WTC11 (cell line): ENCODE measurements at regions not wholly inside any gene's neighbourhood (a gene's known extent, or its start where the extent isn't known, plus 50 kb on each side); places are given as distances from the start of the nearest gene placed in this dataset.

Experiments
- ATAC-seq: fragments of 200-7000 bp; cut with Tn5 transposase; 2 replicates; pipeline ENCODE4 v1.10.0; 2021; ENCODE audit warnings: mild to moderate bottlenecking, moderate library complexity
- CTCF ChIA-PET: fragments of 300-600 bp; sonication (Branson Sonifier 250); formaldehyde crosslinking; loops from one replicate; lab custom pipeline; 2021; ENCODE audit warnings: antibody characterized with exemption; lab: Charles Lee
- POLR2A ChIA-PET: fragments of 350-600 bp; sonication (Branson Sonifier 250); formaldehyde crosslinking; loops from one replicate; lab custom pipeline; 2021; ENCODE audit warnings: antibody characterized with exemption; lab: Charles Lee
- DNase-seq: peaks from one replicate; pipeline ENCODE4 v3.0.0; 2021; ENCODE audit warnings: low spot score
- H3K27ac Mint-ChIP-seq: 2 replicates; pipeline ENCODE4 v1.8.0; 2021; ENCODE audit warnings: mixed read lengths
- H3K27me3 Mint-ChIP-seq: 2 replicates; pipeline ENCODE4 v1.8.0; 2021; ENCODE audit warnings: low read depth, mild to moderate bottlenecking, moderate library complexity, mixed read lengths
- H3K36me3 Mint-ChIP-seq: 2 replicates; pipeline ENCODE4 v1.8.0; 2021; ENCODE audit warnings: mixed read lengths
- H3K4me1 Mint-ChIP-seq: 2 replicates; pipeline ENCODE4 v1.8.0; 2022; ENCODE audit warnings: mixed read lengths
- H3K4me3 Mint-ChIP-seq: 2 replicates; pipeline ENCODE4 v1.8.0; 2021; ENCODE audit warnings: mild to moderate bottlenecking, moderate library complexity, mixed read lengths
- H3K9me3 Mint-ChIP-seq: 2 replicates; pipeline ENCODE4 v1.8.0; 2021; ENCODE audit warnings: mixed read lengths
- E2F4 ChIP-seq: sonication (generic); formaldehyde crosslinking; IDR thresholded peaks from 2 replicates; pipeline ENCODE4 v1.8.1; 2022; ENCODE audit warnings: low read depth, mild to moderate bottlenecking, moderate library complexity, missing genetic modification reagents, borderline replicate concordance
- ESRRA ChIP-seq: sonication (generic); formaldehyde crosslinking; IDR thresholded peaks from 2 replicates; pipeline ENCODE4 v1.8.1; 2022; ENCODE audit warnings: mild to moderate bottlenecking, missing genetic modification reagents, borderline replicate concordance
- ETV6 ChIP-seq: sonication (generic); formaldehyde crosslinking; IDR thresholded peaks from 2 replicates; pipeline ENCODE4 v1.8.1; 2022; ENCODE audit warnings: mild to moderate bottlenecking, missing genetic modification reagents
- NFATC4 ChIP-seq: fragments of 250-450 bp; sonication (Bioruptor Pico); IDR thresholded peaks from 2 replicates; pipeline ENCODE4 v1.9.0; 2021; ENCODE audit warnings: mild to moderate bottlenecking
- NFE2L1 ChIP-seq: sonication (generic); formaldehyde crosslinking; IDR thresholded peaks from 2 replicates; pipeline ENCODE4 v1.8.1; 2023; ENCODE audit warnings: missing genetic modification reagents
- NR1H2 ChIP-seq: sonication (generic); formaldehyde crosslinking; IDR thresholded peaks from 2 replicates; pipeline ENCODE4 v1.9.0; 2021; ENCODE audit warnings: mild to moderate bottlenecking, moderate library complexity, missing genetic modification reagents
- PREB ChIP-seq: sonication (generic); formaldehyde crosslinking; IDR thresholded peaks from 2 replicates; pipeline ENCODE4 v1.8.1; 2022; ENCODE audit warnings: mild to moderate bottlenecking, missing genetic modification reagents, moderate library complexity, borderline replicate concordance
- SOX15 ChIP-seq: fragments of 250-450 bp; sonication (Bioruptor Pico); IDR thresholded peaks from 2 replicates; pipeline ENCODE4 v1.9.0; 2021; ENCODE audit warnings: mild to moderate bottlenecking
- SP1 ChIP-seq: sonication (generic); formaldehyde crosslinking; conservative IDR thresholded peaks from 2 replicates; pipeline ENCODE4 v1.8.1; 2022; ENCODE audit warnings: missing genetic modification reagents
- TCF7 ChIP-seq: sonication (generic); formaldehyde crosslinking; IDR thresholded peaks from 2 replicates; pipeline ENCODE4 v1.8.0; 2022; ENCODE audit warnings: mild to moderate bottlenecking, low read depth, missing genetic modification reagents, moderate library complexity
- TEAD1 ChIP-seq: sonication (generic); formaldehyde crosslinking; IDR thresholded peaks from 2 replicates; pipeline ENCODE4 v1.8.0; 2022; ENCODE audit warnings: mild to moderate bottlenecking, missing genetic modification reagents
- TP53 ChIP-seq: sonication (generic); formaldehyde crosslinking; IDR thresholded peaks from 2 replicates; pipeline ENCODE4 v1.8.1; 2023; ENCODE audit warnings: mild to moderate bottlenecking, missing genetic modification reagents
- ZNF396 ChIP-seq: fragments of 250-450 bp; sonication (Bioruptor Pico); IDR thresholded peaks from 2 replicates; pipeline ENCODE4 v1.8.0; 2021; ENCODE audit warnings: mild to moderate bottlenecking, moderate library complexity, borderline replicate concordance
- ZNF512 ChIP-seq: sonication (generic); formaldehyde crosslinking; IDR thresholded peaks from 2 replicates; pipeline ENCODE4 v1.8.1; 2022; ENCODE audit warnings: missing genetic modification reagents, borderline replicate concordance
- ZSCAN18 ChIP-seq: fragments of 250-450 bp; sonication (Bioruptor Pico); IDR thresholded peaks from 2 replicates; pipeline ENCODE4 v2.1.2; 2022; ENCODE audit warnings: mild to moderate bottlenecking, moderate library complexity
- TF ChIP-seq, protein P1 (sequence below): sonication (generic); formaldehyde crosslinking; IDR thresholded peaks from 2 replicates; pipeline ENCODE4 v1.8.0; 2023; ENCODE audit warnings: mild to moderate bottlenecking, missing genetic modification reagents
- TF ChIP-seq, protein P2 (sequence below): sonication (generic); formaldehyde crosslinking; IDR thresholded peaks from 2 replicates; pipeline ENCODE4 v1.8.0; 2023; ENCODE audit warnings: missing genetic modification reagents, mild to moderate bottlenecking, borderline replicate concordance

GRCh38 chr5:10034001-10034400 is 215.7 kb downstream of the ATPSCKMT start:
- POLR2A ChIA-PET = interaction anchor here (0.8 kb wide), 1 partner anchor 168 kb away, joined by 3 read pairs; no protein-coding TSS in a partner anchor
- CTCF ChIA-PET = no interaction called here

More at GRCh38 chr5:10034001-10034400, 215.7 kb downstream of the ATPSCKMT start:
- H3K4me3 Mint-ChIP-seq = no peak overlapping the region
- no peaks in the 10 kb centered on the region for H3K27me3 Mint-ChIP-seq
- peaks cover 30% of the 10 kb centered on the region for H3K9me3 Mint-ChIP-seq
- DNase-seq (no peak), ATAC-seq (no peak)
- TF ChIP-seq ZNF396 (CRISPR knock-in tag) (no peak), NR1H2 (CRISPR knock-in tag) (no peak), SP1 (CRISPR knock-in tag) (no peak), NFE2L1 (no peak), NFATC4 (CRISPR knock-in tag) (no peak), SOX15 (CRISPR knock-in tag) (no peak), ETV6 (no peak), PREB (CRISPR knock-in tag) (no peak), E2F4 (no peak), ESRRA (CRISPR knock-in tag) (no peak), TCF7 (CRISPR knock-in tag) (no peak), TP53 (CRISPR knock-in tag) (no peak), TEAD1 (CRISPR knock-in tag) (no peak), ZSCAN18 (CRISPR knock-in tag) (no peak), ZNF512 (CRISPR knock-in tag) (no peak)
- TF ChIP-seq, protein P1, sequence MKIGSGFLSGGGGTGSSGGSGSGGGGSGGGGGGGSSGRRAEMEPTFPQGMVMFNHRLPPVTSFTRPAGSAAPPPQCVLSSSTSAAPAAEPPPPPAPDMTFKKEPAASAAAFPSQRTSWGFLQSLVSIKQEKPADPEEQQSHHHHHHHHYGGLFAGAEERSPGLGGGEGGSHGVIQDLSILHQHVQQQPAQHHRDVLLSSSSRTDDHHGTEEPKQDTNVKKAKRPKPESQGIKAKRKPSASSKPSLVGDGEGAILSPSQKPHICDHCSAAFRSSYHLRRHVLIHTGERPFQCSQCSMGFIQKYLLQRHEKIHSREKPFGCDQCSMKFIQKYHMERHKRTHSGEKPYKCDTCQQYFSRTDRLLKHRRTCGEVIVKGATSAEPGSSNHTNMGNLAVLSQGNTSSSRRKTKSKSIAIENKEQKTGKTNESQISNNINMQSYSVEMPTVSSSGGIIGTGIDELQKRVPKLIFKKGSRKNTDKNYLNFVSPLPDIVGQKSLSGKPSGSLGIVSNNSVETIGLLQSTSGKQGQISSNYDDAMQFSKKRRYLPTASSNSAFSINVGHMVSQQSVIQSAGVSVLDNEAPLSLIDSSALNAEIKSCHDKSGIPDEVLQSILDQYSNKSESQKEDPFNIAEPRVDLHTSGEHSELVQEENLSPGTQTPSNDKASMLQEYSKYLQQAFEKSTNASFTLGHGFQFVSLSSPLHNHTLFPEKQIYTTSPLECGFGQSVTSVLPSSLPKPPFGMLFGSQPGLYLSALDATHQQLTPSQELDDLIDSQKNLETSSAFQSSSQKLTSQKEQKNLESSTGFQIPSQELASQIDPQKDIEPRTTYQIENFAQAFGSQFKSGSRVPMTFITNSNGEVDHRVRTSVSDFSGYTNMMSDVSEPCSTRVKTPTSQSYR = no peak
- TF ChIP-seq, protein P2, sequence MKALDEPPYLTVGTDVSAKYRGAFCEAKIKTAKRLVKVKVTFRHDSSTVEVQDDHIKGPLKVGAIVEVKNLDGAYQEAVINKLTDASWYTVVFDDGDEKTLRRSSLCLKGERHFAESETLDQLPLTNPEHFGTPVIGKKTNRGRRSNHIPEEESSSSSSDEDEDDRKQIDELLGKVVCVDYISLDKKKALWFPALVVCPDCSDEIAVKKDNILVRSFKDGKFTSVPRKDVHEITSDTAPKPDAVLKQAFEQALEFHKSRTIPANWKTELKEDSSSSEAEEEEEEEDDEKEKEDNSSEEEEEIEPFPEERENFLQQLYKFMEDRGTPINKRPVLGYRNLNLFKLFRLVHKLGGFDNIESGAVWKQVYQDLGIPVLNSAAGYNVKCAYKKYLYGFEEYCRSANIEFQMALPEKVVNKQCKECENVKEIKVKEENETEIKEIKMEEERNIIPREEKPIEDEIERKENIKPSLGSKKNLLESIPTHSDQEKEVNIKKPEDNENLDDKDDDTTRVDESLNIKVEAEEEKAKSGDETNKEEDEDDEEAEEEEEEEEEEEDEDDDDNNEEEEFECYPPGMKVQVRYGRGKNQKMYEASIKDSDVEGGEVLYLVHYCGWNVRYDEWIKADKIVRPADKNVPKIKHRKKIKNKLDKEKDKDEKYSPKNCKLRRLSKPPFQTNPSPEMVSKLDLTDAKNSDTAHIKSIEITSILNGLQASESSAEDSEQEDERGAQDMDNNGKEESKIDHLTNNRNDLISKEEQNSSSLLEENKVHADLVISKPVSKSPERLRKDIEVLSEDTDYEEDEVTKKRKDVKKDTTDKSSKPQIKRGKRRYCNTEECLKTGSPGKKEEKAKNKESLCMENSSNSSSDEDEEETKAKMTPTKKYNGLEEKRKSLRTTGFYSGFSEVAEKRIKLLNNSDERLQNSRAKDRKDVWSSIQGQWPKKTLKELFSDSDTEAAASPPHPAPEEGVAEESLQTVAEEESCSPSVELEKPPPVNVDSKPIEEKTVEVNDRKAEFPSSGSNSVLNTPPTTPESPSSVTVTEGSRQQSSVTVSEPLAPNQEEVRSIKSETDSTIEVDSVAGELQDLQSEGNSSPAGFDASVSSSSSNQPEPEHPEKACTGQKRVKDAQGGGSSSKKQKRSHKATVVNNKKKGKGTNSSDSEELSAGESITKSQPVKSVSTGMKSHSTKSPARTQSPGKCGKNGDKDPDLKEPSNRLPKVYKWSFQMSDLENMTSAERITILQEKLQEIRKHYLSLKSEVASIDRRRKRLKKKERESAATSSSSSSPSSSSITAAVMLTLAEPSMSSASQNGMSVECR (CRISPR knock-in tag) = no peak
- H3K4me1 Mint-ChIP-seq = peaks cover 12% of the 10 kb centered on the region
- 0 out of 2 replicates have a peak, but pooled peaks cover 5% of the 10 kb centered on the region for H3K36me3 Mint-ChIP-seq
- no peak overlapping the region for H3K27ac Mint-ChIP-seq
